ENCODE measurements at regions not wholly inside any gene's neighbourhood (a gene's known extent, or its start where the extent isn't known, plus 50 kb on each side); places are given as distances from the start of the nearest gene placed in this dataset.

- no peak for TF ChIP-seq CTCF (IDR thresholded peaks at IDR 0.05; ENCODE audit: unreplicated experiment)
- Mint-ChIP-seq H3K4me1 (peaks cover 22% of the 10 kb centered on the region), H3K36me3 (peaks cover 5% of the 10 kb centered on the region), H3K9me3 (peaks cover 5% of the 10 kb centered on the region), H3K27ac (no peak overlapping the region), H3K4me3 (no peak overlapping the region), H3K27me3 (ENCODE audit: low read depth) (no peaks in the 10 kb centered on the region)
- no peak for DNase-seq (ENCODE audit: low spot score in 2 of 2, unreplicated experiment in 2 of 2)
These were observed 102.4 kb upstream of the SEMA3D start for GRCh38 chr7:85289279-85289678.

DNA sequence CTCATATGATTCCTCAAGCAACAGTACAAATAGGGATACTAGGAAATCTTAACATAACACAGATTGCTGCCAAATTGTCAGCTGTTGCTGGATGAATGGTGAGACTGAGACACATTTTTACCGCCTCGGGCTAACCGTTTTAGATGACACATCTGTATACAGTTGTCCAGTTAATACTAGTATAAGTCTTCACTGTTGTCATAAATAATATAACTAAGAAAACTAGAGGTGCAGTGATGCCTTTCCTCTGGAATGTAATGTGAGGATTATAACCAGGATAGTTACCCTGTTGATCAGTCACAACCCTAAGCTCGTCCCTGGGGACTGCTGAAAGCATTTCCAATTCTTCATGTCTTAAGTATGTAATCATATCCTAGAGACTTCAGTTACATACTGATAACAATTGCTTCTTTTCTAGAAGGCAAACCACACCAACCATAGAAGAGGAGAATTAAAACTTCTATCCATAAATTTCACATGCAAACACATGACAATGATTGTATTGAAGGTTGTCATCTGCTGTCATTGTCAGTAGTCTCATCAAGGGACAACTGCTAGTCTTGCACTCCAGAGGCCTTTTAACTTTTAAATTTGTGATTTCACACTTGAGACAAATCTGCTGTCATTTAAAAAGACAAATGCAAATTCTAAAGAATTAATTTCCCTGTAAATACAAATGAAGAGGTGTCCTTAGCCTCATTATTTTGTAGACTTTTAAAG is 100.4 kb upstream of the SEMA3D start:
- Mint-ChIP-seq H3K9me3 (peaks cover 5% of the 10 kb centered on the region), H3K27ac (peak overlapping the region; percentile 53), H3K36me3 (peaks cover 4% of the 10 kb centered on the region), H3K4me1 (peaks cover 24% of the 10 kb centered on the region), H3K27me3 (ENCODE audit: low read depth) (no peaks in the 10 kb centered on the region), H3K4me3 (no peak overlapping the region)
- DNase-seq (ENCODE audit: low spot score in 2 of 2, unreplicated experiment in 2 of 2): no peak
- no peak for TF ChIP-seq CTCF (IDR thresholded peaks at IDR 0.05; ENCODE audit: unreplicated experiment)

GRCh38 chr7:85286446-85286845 is 99.6 kb upstream of the SEMA3D start:
- Mint-ChIP-seq H3K9me3 (no peaks in the 10 kb centered on the region), H3K27ac (no peak overlapping the region)

GRCh38 chr7:85285527-85285926 is 98.7 kb upstream of the SEMA3D start:
- H3K9me3 Mint-ChIP-seq: no peaks in the 10 kb centered on the region

More at GRCh38 chr7:85286446-85286845, 99.6 kb upstream of the SEMA3D start:
- Mint-ChIP-seq H3K27me3 (ENCODE audit: low read depth) (no peaks in the 10 kb centered on the region), H3K4me1 (peaks cover 31% of the 10 kb centered on the region), H3K36me3 (no peaks in the 10 kb centered on the region), H3K4me3 (no peak overlapping the region)
- DNase-seq (ENCODE audit: low spot score in 2 of 2, unreplicated experiment in 2 of 2): no peak
- TF ChIP-seq CTCF (IDR thresholded peaks at IDR 0.05; ENCODE audit: unreplicated experiment): no peak

GRCh38 chr7:85275204-85275603 is 88.3 kb upstream of the SEMA3D start:
- Mint-ChIP-seq H3K27ac (peak overlapping the region; percentile 83), H3K4me3 (no peak overlapping the region), H3K4me1 (peaks cover 55% of the 10 kb centered on the region), H3K36me3 (no peaks in the 10 kb centered on the region), H3K27me3 (ENCODE audit: low read depth) (no peaks in the 10 kb centered on the region), H3K9me3 (no peaks in the 10 kb centered on the region)
- no peak for DNase-seq (ENCODE audit: low spot score in 2 of 2, unreplicated experiment in 2 of 2)
- TF ChIP-seq CTCF (IDR thresholded peaks at IDR 0.05; ENCODE audit: unreplicated experiment): no peak

More at GRCh38 chr7:85285527-85285926, 98.7 kb upstream of the SEMA3D start:
- peaks cover 31% of the 10 kb centered on the region for H3K4me1 Mint-ChIP-seq
- no peaks in the 10 kb centered on the region for H3K27me3 Mint-ChIP-seq (ENCODE audit: low read depth)
- no peaks in the 10 kb centered on the region for H3K36me3 Mint-ChIP-seq
- TF ChIP-seq CTCF (IDR thresholded peaks at IDR 0.05; ENCODE audit: unreplicated experiment): no peak
- no peak overlapping the region for H3K27ac Mint-ChIP-seq
- no peak for DNase-seq (ENCODE audit: low spot score in 2 of 2, unreplicated experiment in 2 of 2)
- H3K4me3 Mint-ChIP-seq: no peak overlapping the region
